ENCODE measurements at regions not wholly inside any gene's neighbourhood (a gene's known extent, or its start where the extent isn't known, plus 50 kb on each side); places are given as distances from the start of the nearest gene placed in this dataset.
A peak's percentile ranks its signal among the peaks of the same experiment; 100 is the strongest.

DNA sequence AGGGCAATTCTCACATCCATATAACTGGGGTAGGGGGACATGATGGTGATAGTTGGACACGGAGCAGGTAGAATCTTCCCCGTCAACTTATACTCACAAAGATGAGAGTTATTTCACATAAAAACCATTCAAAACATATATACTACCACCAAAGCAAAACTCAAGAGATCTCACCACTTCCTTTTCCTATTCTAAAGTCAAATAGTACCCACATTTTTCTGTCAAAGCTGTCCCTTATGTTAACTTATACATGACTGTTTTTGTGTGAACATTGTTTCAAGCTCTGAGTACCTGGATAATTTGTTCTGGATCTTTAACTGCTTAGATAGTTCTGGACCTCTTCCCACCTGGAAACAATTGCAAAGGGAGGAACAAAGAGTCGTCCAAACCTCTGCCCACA lies 95.5 kb upstream of the MAN2A1 start:
- WGBS = 75% methylated on average over 3 of the region's 3 CpGs
- no peak for DNase-seq (ENCODE audit: extremely low spot score)
- Histone ChIP-seq H3K27ac (replicated peaks in 1 of 4) (no peak overlapping the region), H3K4me1 (no peaks in the 10 kb centered on the region), H3K36me3 (no peaks in the 10 kb centered on the region), H3K9me3 (no peaks in the 10 kb centered on the region), H3K27me3 (no peaks in the 10 kb centered on the region), H3K4me3 (no peak overlapping the region)
- intact Hi-C loops (cut with DNase I) = no loop called here
- TF ChIP-seq POLR2A (IDR thresholded peaks at IDR 0.05; ENCODE audit: low read depth) (no peak), POLR2AphosphoS5 (IDR thresholded peaks at IDR 0.05) (no peak), EP300 (IDR thresholded peaks at IDR 0.05) (no peak)
- TF ChIP-seq, protein P1, sequence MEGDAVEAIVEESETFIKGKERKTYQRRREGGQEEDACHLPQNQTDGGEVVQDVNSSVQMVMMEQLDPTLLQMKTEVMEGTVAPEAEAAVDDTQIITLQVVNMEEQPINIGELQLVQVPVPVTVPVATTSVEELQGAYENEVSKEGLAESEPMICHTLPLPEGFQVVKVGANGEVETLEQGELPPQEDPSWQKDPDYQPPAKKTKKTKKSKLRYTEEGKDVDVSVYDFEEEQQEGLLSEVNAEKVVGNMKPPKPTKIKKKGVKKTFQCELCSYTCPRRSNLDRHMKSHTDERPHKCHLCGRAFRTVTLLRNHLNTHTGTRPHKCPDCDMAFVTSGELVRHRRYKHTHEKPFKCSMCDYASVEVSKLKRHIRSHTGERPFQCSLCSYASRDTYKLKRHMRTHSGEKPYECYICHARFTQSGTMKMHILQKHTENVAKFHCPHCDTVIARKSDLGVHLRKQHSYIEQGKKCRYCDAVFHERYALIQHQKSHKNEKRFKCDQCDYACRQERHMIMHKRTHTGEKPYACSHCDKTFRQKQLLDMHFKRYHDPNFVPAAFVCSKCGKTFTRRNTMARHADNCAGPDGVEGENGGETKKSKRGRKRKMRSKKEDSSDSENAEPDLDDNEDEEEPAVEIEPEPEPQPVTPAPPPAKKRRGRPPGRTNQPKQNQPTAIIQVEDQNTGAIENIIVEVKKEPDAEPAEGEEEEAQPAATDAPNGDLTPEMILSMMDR (IDR thresholded peaks at IDR 0.05) = no peak

DNA sequence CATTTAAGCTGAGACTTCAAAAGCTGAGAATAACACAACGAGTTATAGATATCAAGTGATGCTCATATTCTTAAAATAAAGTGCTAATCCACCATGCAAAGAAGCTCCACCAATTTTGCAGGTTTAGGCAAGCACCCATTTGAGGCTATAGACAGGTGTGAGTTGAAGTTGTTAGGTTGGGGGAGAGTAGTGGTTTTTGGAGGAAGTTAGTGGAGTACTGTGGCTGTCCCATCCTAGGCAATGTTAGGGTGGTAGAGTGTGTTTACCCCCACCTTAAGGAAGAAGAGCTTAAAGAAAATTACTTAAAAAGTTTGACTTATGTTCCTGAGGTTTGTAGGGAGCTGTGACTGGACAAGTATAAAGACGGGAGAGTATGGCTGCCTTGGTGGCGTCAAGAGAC lies 98.9 kb upstream of the MAN2A1 start:
- TF ChIP-seq EP300 (IDR thresholded peaks at IDR 0.05) (no peak), POLR2AphosphoS5 (IDR thresholded peaks at IDR 0.05) (no peak)
- H3K27ac ChIP-seq (replicated peaks in 1 of 4) = no peak overlapping the region
- DNase-seq (ENCODE audit: extremely low spot score) = no peak
- H3K4me1 ChIP-seq = no peaks in the 10 kb centered on the region
- no peaks in the 10 kb centered on the region for H3K27me3 ChIP-seq
- no peaks in the 10 kb centered on the region for H3K36me3 ChIP-seq
- no peaks in the 10 kb centered on the region for H3K9me3 ChIP-seq
- intact Hi-C loops (cut with DNase I) = no loop called here
- no peak overlapping the region for H3K4me3 ChIP-seq
- 94% methylated on average over 3 of the region's 3 CpGs for WGBS

DNA sequence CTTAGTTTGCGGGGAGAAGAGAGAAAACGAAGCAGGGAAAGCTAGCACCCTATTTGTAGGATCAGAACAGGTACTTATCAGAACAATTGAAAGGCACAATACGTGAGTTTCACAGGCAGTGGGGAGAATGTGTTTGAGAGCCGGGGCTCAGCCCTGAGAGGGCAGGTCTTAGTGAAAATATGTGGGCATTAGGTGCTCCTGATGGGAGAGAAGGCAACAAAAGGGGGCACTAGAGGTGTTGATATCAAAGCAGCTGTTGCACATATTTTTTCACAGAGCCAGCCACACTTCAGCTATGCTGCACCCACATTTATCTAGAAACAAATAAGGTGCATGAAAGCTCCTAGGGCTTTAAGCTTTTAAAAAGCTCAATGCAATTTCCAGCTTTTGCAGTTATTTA lies 99.7 kb upstream of the MAN2A1 start:
- no peaks in the 10 kb centered on the region for H3K36me3 ChIP-seq
- WGBS = 73% methylated on average over 4 of the region's 4 CpGs
- no peaks in the 10 kb centered on the region for H3K27me3 ChIP-seq
- H3K4me1 ChIP-seq = no peaks in the 10 kb centered on the region
- no peaks in the 10 kb centered on the region for H3K9me3 ChIP-seq
- H3K4me3 ChIP-seq = no peak overlapping the region
- no peak for DNase-seq (ENCODE audit: extremely low spot score)
- TF ChIP-seq EP300 (IDR thresholded peaks at IDR 0.05) (no peak), POLR2A (IDR thresholded peaks at IDR 0.05; ENCODE audit: low read depth) (no peak)
- TF ChIP-seq, protein P1 (IDR thresholded peaks at IDR 0.05) = peak in 1 of 3 experiments; percentile 5
- H3K27ac ChIP-seq (replicated peaks in 1 of 4) = no peak overlapping the region
- intact Hi-C loops (cut with DNase I) = no loop called here

DNA sequence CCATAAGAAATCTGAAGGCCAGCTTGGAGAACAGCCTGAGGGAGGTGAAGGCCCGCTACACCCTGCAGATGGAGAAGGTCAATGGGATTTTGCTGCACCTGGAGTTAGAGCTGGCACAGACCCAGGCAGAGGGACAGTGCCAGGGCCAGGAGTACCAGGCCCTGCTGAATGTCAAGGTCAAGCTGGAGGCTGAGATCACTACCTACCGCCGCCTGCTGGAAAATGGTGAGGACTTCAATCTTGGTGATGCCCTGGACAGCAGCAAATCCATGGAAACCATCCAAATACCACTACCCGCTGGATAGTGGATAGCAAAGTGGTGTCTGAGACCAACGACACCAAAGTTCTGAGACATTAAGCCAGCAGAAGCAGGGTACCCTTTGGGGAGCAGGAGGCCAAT lies 100.5 kb upstream of the MAN2A1 start:
- TF ChIP-seq POLR2AphosphoS5 (IDR thresholded peaks at IDR 0.05) (no peak), POLR2A (IDR thresholded peaks at IDR 0.05; ENCODE audit: low read depth) (no peak), EP300 (IDR thresholded peaks at IDR 0.05) (no peak)
- TF ChIP-seq, protein P1 (IDR thresholded peaks at IDR 0.05) = no peak
- Histone ChIP-seq H3K9me3 (no peaks in the 10 kb centered on the region), H3K27me3 (no peaks in the 10 kb centered on the region), H3K4me1 (no peaks in the 10 kb centered on the region), H3K27ac (replicated peaks in 1 of 4) (no peak overlapping the region), H3K36me3 (no peaks in the 10 kb centered on the region), H3K4me3 (no peak overlapping the region)
- no peak for DNase-seq (ENCODE audit: extremely low spot score)
- intact Hi-C loops (cut with DNase I) = no loop called here
- 95% methylated on average over 2 of the region's 5 CpGs for whole genome bisulfite sequencing

DNA sequence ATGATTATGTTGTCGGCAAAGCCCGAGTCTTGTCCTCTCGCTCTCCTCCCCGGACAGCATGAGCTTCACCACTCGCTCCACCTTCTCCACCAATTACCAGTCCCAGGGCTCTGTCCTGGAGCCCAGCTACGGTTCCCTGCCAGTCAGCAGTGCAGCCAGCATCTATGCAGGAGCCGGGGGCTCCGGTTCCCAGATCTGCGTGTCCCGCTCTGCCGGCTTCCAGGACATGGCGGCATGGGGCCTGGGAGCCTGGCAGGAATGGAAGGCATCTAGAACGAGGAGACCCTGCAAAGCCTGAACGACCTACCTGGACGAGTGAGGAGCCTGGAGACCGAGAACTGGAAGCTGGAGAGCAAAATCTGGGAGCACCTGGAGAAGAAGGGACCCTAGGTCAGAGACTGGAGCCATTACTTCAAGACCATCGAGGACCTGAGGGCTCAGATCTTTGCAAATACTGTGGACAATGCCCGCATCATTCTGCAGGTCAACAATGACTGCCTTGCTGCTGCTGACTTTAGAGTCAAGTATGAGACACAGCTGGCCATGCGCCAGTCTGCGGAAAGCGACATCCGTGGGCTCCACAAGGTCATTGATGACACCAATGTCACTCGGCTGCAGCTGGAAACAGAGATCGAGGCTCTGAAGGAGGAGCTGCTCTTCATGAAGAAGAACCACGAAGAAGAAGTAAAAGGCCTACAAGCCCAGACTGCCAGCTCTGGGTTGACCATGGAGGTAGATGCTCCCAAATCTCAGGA lies 101.3 kb upstream of the MAN2A1 start:
- TF ChIP-seq EP300 (IDR thresholded peaks at IDR 0.05) (no peak), POLR2AphosphoS5 (IDR thresholded peaks at IDR 0.05) (no peak), POLR2A (IDR thresholded peaks at IDR 0.05; ENCODE audit: low read depth) (no peak)
- TF ChIP-seq, protein P1 (IDR thresholded peaks at IDR 0.05) = no peak
- 88% methylated on average over 14 of the region's 25 CpGs for WGBS

More for the DNA sequence above, 101.3 kb upstream of the MAN2A1 start:
- no peaks in the 10 kb centered on the region for H3K4me1 ChIP-seq
- H3K4me3 ChIP-seq = no peak overlapping the region
- DNase-seq (ENCODE audit: extremely low spot score) = no peak
- H3K27me3 ChIP-seq = no peaks in the 10 kb centered on the region
- no peaks in the 10 kb centered on the region for H3K36me3 ChIP-seq
- no peaks in the 10 kb centered on the region for H3K9me3 ChIP-seq
- H3K27ac ChIP-seq (replicated peaks in 1 of 4) = no peak overlapping the region
- intact Hi-C loops (cut with DNase I) = no loop called here
